ENCODE measurements at regions not wholly inside any gene's neighbourhood (a gene's known extent, or its start where the extent isn't known, plus 50 kb on each side); places are given as distances from the start of the nearest gene placed in this dataset.

- Histone ChIP-seq H3K9ac (ENCODE audit: low read length) (no peak overlapping the region), H3K4ac (ENCODE audit: low read depth, low read length) (no peak overlapping the region), H3K27me3 (ENCODE audit: insufficient read depth, low read length, poor library complexity) (no peaks in the 10 kb centered on the region), H3K4me3 (ENCODE audit: low read length) (no peak overlapping the region), H3K4me1 (ENCODE audit: control insufficient read depth, low read depth, low read length) (peaks cover 1% of the 10 kb centered on the region), H2AK5ac (ENCODE audit: low read length) (no peak overlapping the region), H4K5ac (ENCODE audit: low read length) (no peak overlapping the region), H2BK15ac (replicated peaks; ENCODE audit: low read depth) (peak overlapping the region; percentile 21), H3K18ac (ENCODE audit: low read length) (peak overlapping the region; percentile 71), H3K23ac (ENCODE audit: low read length) (no peak overlapping the region), H4K8ac (ENCODE audit: low read depth, low read length) (no peak overlapping the region), H3K4me2 (ENCODE audit: low read length) (no peak overlapping the region), H3K79me1 (ENCODE audit: low read length) (no peaks in the 10 kb centered on the region), H2BK5ac (ENCODE audit: low read length) (peak overlapping the region; percentile 47), H3K56ac (ENCODE audit: low read length) (peak overlapping the region; percentile 8), H3K36me3 (ENCODE audit: control insufficient read depth, insufficient read depth, low read length) (no peaks in the 10 kb centered on the region), H3K79me2 (ENCODE audit: control insufficient read depth, insufficient read depth, low read length) (no peaks in the 10 kb centered on the region), H3K27ac (ENCODE audit: low read depth, low read length) (peak overlapping the region; percentile 56), H2BK120ac (ENCODE audit: low read depth, low read length) (no peak overlapping the region)
- peak; percentile 89 for DNase-seq
- WGBS (ENCODE audit: extremely low coverage, insufficient coverage, low lambda C conversion rate): no CpG with 5 or more reads among the region's 5 CpGs
Observed at GRCh38 chr7:138244606-138245005, 168.3 kb downstream of the AKR1D1 start.

GRCh38 chr7:138245216-138245615 is 169.0 kb downstream of the AKR1D1 start:
- Histone ChIP-seq H3K79me2 (ENCODE audit: control insufficient read depth, insufficient read depth, low read length) (no peaks in the 10 kb centered on the region), H2AK5ac (ENCODE audit: low read length) (no peak overlapping the region), H3K27me3 (ENCODE audit: insufficient read depth, low read length, poor library complexity) (no peaks in the 10 kb centered on the region), H3K23ac (ENCODE audit: low read length) (no peak overlapping the region), H3K18ac (ENCODE audit: low read length) (peak overlapping the region; percentile 71), H2BK120ac (ENCODE audit: low read depth, low read length) (peak overlapping the region; percentile 24), H2BK5ac (ENCODE audit: low read length) (peak overlapping the region; percentile 44), H3K56ac (ENCODE audit: low read length) (peak overlapping the region; percentile 47), H3K4me2 (ENCODE audit: low read length) (no peak overlapping the region), H3K9ac (ENCODE audit: low read length) (no peak overlapping the region), H3K4me1 (ENCODE audit: control insufficient read depth, low read depth, low read length) (peaks cover 1% of the 10 kb centered on the region), H4K5ac (ENCODE audit: low read length) (no peak overlapping the region), H3K4ac (ENCODE audit: low read depth, low read length) (peak overlapping the region; percentile 37), H3K27ac (ENCODE audit: low read depth, low read length) (peak overlapping the region; percentile 47), H2BK15ac (replicated peaks; ENCODE audit: low read depth) (no peak overlapping the region), H3K36me3 (ENCODE audit: control insufficient read depth, insufficient read depth, low read length) (no peaks in the 10 kb centered on the region), H3K79me1 (ENCODE audit: low read length) (no peaks in the 10 kb centered on the region), H4K8ac (ENCODE audit: low read depth, low read length) (no peak overlapping the region), H3K4me3 (ENCODE audit: low read length) (no peak overlapping the region)
- peak; percentile 38 for DNase-seq

- no peak overlapping the region for H4K8ac ChIP-seq (ENCODE audit: low read depth, low read length)
- no peaks in the 10 kb centered on the region for H3K79me1 ChIP-seq (ENCODE audit: low read length)
- no peak overlapping the region for H2BK15ac ChIP-seq (replicated peaks; ENCODE audit: low read depth)
- peak overlapping the region; percentile 23 for H2BK120ac ChIP-seq (ENCODE audit: low read depth, low read length)
- no peak overlapping the region for H3K4me3 ChIP-seq (ENCODE audit: low read length)
- H3K23ac ChIP-seq (ENCODE audit: low read length): no peak overlapping the region
- H3K4ac ChIP-seq (ENCODE audit: low read depth, low read length): no peak overlapping the region
- H3K9ac ChIP-seq (ENCODE audit: low read length): no peak overlapping the region
- no peak for DNase-seq
- H3K36me3 ChIP-seq (ENCODE audit: control insufficient read depth, insufficient read depth, low read length): no peaks in the 10 kb centered on the region
- peak overlapping the region; percentile 64 for H2AK5ac ChIP-seq (ENCODE audit: low read length)
- H2BK5ac ChIP-seq (ENCODE audit: low read length): peak overlapping the region; percentile 91
- peaks cover 1% of the 10 kb centered on the region for H3K4me1 ChIP-seq (ENCODE audit: control insufficient read depth, low read depth, low read length)
- no peaks in the 10 kb centered on the region for H3K27me3 ChIP-seq (ENCODE audit: insufficient read depth, low read length, poor library complexity)
- no peak overlapping the region for H3K27ac ChIP-seq (ENCODE audit: low read depth, low read length)
- WGBS (ENCODE audit: extremely low coverage, insufficient coverage, low lambda C conversion rate): no CpG with 5 or more reads among the region's 1 CpG
- H3K79me2 ChIP-seq (ENCODE audit: control insufficient read depth, insufficient read depth, low read length): no peaks in the 10 kb centered on the region
- no peak overlapping the region for H3K4me2 ChIP-seq (ENCODE audit: low read length)
- H3K18ac ChIP-seq (ENCODE audit: low read length): no peak overlapping the region
- peak overlapping the region; percentile 30 for H3K56ac ChIP-seq (ENCODE audit: low read length)
- no peak overlapping the region for H4K5ac ChIP-seq (ENCODE audit: low read length)
Observed at GRCh38 chr7:138245682-138246081, 169.4 kb downstream of the AKR1D1 start.

- Histone ChIP-seq H3K4me1 (ENCODE audit: control insufficient read depth, low read depth, low read length) (peaks cover 1% of the 10 kb centered on the region), H2BK15ac (replicated peaks; ENCODE audit: low read depth) (peak overlapping the region; percentile 57), H3K56ac (ENCODE audit: low read length) (no peak overlapping the region), H3K79me1 (ENCODE audit: low read length) (no peaks in the 10 kb centered on the region), H2AK5ac (ENCODE audit: low read length) (no peak overlapping the region), H3K36me3 (ENCODE audit: control insufficient read depth, insufficient read depth, low read length) (no peaks in the 10 kb centered on the region), H3K18ac (ENCODE audit: low read length) (peak overlapping the region; percentile 94), H3K4me3 (ENCODE audit: low read length) (no peak overlapping the region), H2BK5ac (ENCODE audit: low read length) (no peak overlapping the region), H3K23ac (ENCODE audit: low read length) (no peak overlapping the region), H3K4me2 (ENCODE audit: low read length) (no peak overlapping the region), H4K8ac (ENCODE audit: low read depth, low read length) (peak overlapping the region; percentile 70), H2BK120ac (ENCODE audit: low read depth, low read length) (peak overlapping the region; percentile 98), H3K27ac (ENCODE audit: low read depth, low read length) (no peak overlapping the region), H3K79me2 (ENCODE audit: control insufficient read depth, insufficient read depth, low read length) (no peaks in the 10 kb centered on the region), H3K27me3 (ENCODE audit: insufficient read depth, low read length, poor library complexity) (no peaks in the 10 kb centered on the region), H3K4ac (ENCODE audit: low read depth, low read length) (peak overlapping the region; percentile 55), H3K9ac (ENCODE audit: low read length) (no peak overlapping the region), H4K5ac (ENCODE audit: low read length) (no peak overlapping the region)
- DNase-seq: peak; percentile 75
- WGBS (ENCODE audit: extremely low coverage, insufficient coverage, low lambda C conversion rate): no CpG with 5 or more reads among the region's 5 CpGs
Observed at GRCh38 chr7:138246428-138246827, 170.2 kb downstream of the AKR1D1 start.

GRCh38 chr7:138247081-138247480 is 170.8 kb downstream of the AKR1D1 start:
- Histone ChIP-seq H2BK120ac (ENCODE audit: low read depth, low read length) (peak overlapping the region; percentile 68), H3K4me3 (ENCODE audit: low read length) (no peak overlapping the region), H3K27ac (ENCODE audit: low read depth, low read length) (no peak overlapping the region), H2BK15ac (replicated peaks; ENCODE audit: low read depth) (no peak overlapping the region), H3K9ac (ENCODE audit: low read length) (no peak overlapping the region), H3K79me2 (ENCODE audit: control insufficient read depth, insufficient read depth, low read length) (no peaks in the 10 kb centered on the region), H3K4ac (ENCODE audit: low read depth, low read length) (peak overlapping the region; percentile 94), H3K18ac (ENCODE audit: low read length) (peak overlapping the region; percentile 90), H4K8ac (ENCODE audit: low read depth, low read length) (no peak overlapping the region), H2BK5ac (ENCODE audit: low read length) (peak overlapping the region; percentile 87), H4K5ac (ENCODE audit: low read length) (no peak overlapping the region), H3K23ac (ENCODE audit: low read length) (no peak overlapping the region), H3K4me2 (ENCODE audit: low read length) (no peak overlapping the region), H2AK5ac (ENCODE audit: low read length) (peak overlapping the region; percentile 19), H3K27me3 (ENCODE audit: insufficient read depth, low read length, poor library complexity) (no peaks in the 10 kb centered on the region), H3K79me1 (ENCODE audit: low read length) (no peaks in the 10 kb centered on the region), H3K4me1 (ENCODE audit: control insufficient read depth, low read depth, low read length) (peaks cover 1% of the 10 kb centered on the region), H3K56ac (ENCODE audit: low read length) (peak overlapping the region; percentile 25), H3K36me3 (ENCODE audit: control insufficient read depth, insufficient read depth, low read length) (no peaks in the 10 kb centered on the region)
- peak; percentile 27 for DNase-seq
- no CpG with 5 or more reads among the region's 1 CpG for WGBS (ENCODE audit: extremely low coverage, insufficient coverage, low lambda C conversion rate)
